GM21786 (cell line): ENCODE measurements at regions not wholly inside any gene's neighbourhood (a gene's known extent, or its start where the extent isn't known, plus 50 kb on each side); places are given as distances from the start of the nearest gene placed in this dataset.
"Not testable (repeated sequence)": the region's sequence is repeated elsewhere in the genome, so short reads cannot be mapped to it uniquely, and the experiment has no call there.

Experiments
- ATAC-seq: cut with Tn5 transposase; IDR thresholded peaks from one replicate; pipeline ENCODE4 v1.9.1; 2021; ENCODE audit not compliant: unreplicated experiment

GRCh38 chr10:31186225-31187000 lies 132.6 kb upstream of the ZEB1 start:
- ATAC-seq, result no peak

- no peak for ATAC-seq
Observed at GRCh38 chr10:31187182-31187581, 131.8 kb upstream of the ZEB1 start.

GRCh38 chr10:31187607-31188210 lies 131.3 kb upstream of the ZEB1 start:
- ATAC-seq, result no peak

DNA sequence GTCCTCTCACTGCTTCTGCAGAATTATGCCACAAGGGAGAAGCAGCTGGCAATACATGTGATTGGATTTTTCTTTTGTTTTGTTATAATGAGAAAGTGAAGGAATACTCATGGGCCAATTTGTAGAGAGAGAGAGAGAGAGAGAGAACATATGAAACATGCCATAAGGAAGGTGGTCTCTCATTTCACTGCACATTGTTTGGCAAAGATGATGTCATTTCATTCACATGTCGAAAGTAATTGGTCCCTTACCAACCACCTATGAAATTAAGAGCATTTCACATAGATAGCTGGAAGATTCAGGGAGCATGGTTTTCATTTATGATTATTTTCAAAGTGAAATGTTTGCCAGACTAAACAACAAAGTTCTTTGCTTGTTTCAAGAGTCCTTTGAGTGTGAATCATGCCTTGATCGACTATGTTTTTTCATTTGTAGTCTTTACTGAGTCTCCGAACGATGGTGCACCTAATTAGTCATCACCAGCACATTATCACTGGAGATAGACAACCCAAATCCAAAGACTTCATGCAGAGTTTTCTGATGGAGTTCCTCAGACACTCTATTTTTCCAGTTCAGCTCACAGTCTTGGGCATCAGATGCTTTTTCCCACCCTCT lies 130.1 kb upstream of the ZEB1 start:
- no peak for ATAC-seq

GRCh38 chr10:31190488-31190887 lies 128.5 kb upstream of the ZEB1 start:
- ATAC-seq, result no peak

DNA sequence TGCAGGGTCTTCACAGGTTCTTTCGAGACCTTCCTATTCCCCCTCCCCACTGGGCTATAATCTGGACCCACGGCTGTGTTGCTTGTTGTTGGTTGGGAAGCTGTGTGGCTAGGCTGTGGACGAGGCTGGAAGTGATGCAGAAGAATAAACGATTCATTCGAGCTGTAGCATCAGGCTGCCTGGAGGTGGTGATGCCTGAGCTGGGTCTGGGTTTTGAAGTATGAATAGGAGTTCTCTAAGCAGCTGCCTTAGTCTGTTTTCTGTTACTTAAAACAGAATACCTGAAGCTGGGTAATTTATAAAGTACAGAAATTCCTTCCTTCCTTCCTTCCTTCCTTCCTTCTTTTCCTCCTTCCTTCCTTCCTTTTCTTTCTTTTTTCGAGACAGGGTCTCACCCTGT lies 126.5 kb upstream of the ZEB1 start:
- no peak for ATAC-seq

DNA sequence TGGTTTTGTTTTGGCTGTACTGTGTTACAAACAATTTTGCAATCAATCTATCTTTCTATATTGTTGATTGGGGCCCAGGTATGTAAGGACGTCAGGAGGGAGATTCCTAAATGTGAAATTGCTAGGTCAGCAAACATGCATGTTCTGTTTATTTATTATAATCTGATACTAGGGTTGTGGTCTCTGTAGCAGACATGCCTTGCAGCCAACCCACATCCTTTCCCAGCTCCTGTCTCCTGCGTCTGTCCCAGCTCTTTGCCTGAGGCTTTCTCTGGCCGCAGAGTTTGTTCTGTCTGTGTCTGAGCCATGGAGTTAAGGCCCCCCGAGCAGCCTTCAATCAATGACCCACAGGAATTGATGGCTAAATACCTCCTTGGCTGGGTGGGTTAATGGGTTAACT lies 124.0 kb upstream of the ZEB1 start:
- no peak for ATAC-seq

DNA sequence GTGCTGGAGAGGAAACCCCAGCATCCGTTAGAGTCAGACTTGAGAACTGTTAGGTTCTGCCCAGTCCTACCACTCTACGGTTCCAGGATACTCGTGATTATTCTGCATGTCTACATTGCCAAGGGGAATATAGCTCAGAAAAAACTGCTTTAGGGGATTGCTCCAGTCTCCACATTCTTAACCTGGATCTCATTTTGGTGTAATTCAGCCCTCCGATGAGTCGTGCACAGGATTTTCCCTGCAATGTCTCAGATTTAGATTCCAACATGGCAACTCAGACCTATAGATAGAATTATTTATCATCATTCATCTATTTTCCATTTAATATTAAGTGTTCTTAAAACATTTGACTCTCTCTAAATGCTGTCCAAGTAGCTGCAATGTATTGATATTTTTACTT lies 121.1 kb upstream of the ZEB1 start:
- no peak for ATAC-seq

DNA sequence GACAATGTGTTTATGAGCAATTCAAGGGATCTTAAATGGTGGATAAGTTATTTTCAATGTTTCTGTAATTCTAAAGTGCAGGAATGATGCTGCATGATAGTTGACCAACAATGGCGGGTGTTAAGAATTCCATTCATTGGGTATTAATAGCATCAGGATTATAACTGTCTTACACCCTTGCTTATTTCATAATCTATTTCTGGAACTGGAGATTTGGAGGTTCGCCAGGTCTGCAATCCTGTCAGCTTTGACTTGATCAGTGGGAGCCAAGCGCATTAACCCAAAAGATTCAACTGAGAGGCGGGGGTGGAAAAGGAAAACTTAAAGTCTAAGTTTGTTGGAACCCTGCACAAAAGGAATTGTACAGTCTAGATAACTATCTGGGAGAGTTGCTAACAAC lies 114.9 kb upstream of the ZEB1 start:
- no peak for ATAC-seq

GRCh38 chr10:31207636-31208035 lies 111.4 kb upstream of the ZEB1 start:
- no peak for ATAC-seq

GRCh38 chr10:31209478-31209877 lies 109.5 kb upstream of the ZEB1 start:
- ATAC-seq, result no peak

- ATAC-seq, result no peak
Observed at GRCh38 chr10:31210190-31210589, 108.8 kb upstream of the ZEB1 start.

- ATAC-seq, result no peak
Observed at GRCh38 chr10:31213959-31214358, 105.1 kb upstream of the ZEB1 start.

DNA sequence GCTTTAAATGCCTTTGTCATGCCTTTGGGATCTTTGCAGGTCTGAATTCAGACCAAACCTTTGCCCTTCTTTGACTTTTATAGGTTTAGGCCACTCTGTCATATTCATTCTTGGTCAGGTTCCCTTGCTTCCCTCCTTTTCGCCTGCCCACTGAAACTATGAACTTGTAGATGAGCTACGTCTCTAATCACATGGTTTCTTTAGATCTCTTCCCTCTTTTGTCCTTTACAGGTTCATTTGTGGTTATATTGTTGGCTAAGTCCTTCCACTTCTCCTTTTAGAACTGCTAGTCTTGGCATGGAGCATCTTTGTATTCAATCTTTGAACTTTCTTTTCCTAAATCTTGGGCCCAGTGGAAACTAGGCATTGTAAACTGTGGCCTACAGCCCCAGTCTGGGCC lies 104.0 kb upstream of the ZEB1 start:
- no peak for ATAC-seq

DNA sequence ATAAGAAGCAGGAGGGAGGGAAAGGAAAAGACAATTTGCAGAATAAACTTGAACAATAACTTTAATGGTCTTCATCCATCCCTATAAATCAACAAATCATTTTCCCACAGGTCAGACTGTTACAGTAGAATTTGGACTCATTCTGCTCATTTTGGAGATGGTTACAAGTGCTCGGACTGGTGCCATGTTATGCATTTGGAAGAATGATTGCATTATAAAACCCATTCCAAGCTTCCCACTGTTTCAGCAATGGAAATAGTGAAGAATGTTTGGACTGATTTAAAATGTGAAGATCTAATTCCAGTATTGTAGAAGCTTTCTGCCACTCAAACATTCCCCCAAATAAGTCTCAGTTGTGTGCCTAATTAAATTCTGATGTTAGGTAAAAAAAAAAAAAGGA lies 99.7 kb upstream of the ZEB1 start:
- ATAC-seq, result no peak

- ATAC-seq, result not testable (repeated sequence)
Observed at GRCh38 chr10:31228780-31229179, 90.2 kb upstream of the ZEB1 start.

GRCh38 chr10:31239961-31240360 lies 79.1 kb upstream of the ZEB1 start:
- no peak for ATAC-seq

DNA sequence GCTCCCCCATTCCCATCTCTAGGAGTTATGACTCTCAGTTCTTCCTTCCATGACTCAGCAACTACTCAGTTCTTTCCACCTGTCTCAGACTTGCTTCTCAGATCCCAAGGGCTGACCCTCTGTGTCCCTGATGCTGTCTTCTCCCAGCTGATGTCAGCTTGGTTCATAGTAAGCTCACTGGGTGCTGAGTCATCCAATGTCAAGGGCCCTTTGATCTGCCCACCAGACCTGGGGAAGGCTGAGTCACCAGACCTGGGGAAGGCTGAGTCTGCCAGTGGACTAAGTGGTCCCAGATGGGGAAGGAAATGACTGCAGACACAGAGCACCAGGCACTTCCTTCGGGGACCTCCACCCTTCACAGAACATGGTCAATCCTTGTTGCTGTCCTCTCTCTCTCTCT lies 76.1 kb upstream of the ZEB1 start:
- no peak for ATAC-seq

- ATAC-seq, result not testable (repeated sequence)
Observed at GRCh38 chr10:31251118-31251517, 67.9 kb upstream of the ZEB1 start.

DNA sequence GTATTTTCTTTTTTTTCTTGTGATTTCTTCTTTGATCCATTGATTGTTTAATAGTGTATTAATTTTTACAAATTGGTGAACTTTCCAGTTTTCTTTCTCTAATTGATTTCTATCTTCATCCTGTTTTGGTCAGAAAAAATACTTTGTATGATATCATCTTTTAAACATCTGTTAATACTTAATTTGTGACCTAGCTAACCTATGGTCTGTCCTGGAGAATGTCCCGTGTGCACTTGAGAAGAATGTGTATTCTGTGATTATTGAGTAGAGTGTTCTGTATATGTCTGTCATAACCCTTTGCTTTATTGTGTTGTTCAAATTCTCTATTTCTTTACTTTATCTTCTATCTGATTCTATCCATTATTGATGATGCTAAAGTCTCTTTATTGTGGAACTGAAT lies 65.8 kb upstream of the ZEB1 start:
- no peak for ATAC-seq

GRCh38 chr10:31261511-31262311 lies 57.3 kb upstream of the ZEB1 start:
- ATAC-seq, result no peak

- ATAC-seq, result no peak
Observed at GRCh38 chr10:31262672-31263071, 56.3 kb upstream of the ZEB1 start.
